Pancreas (tissue), 10 donors: ENCODE measurements at regions not wholly inside any gene's neighbourhood (a gene's known extent, or its start where the extent isn't known, plus 50 kb on each side); places are given as distances from the start of the nearest gene placed in this dataset.

Source experiments
- ATAC-seq, 4 donors: fragments of 200-7000 bp; cut with Tn5 transposase; one replicate each; pipeline versions ENCODE4 v1.8.0 to v1.9.1; 2020; ENCODE audit warnings: mild to moderate bottlenecking in 4 of 4, moderate library complexity in 4 of 4
- DNase-seq, 6 donors: peaks; one replicate each; pipeline ENCODE4 v3.0.0-alpha.2; 2020
- FAIRE-seq: peaks from 2 replicates; lab custom pipeline; 2012; peaks lifted over from hg19 to GRCh38; lab: Jason Lieb, UNC
- H3K27ac ChIP-seq, 4 donors: fragments of 200-600 bp; sonication (generic); 1 replicate in 3 of 4; 2 replicates in 1 of 4; pipeline versions ENCODE4 v1.5.0 to v1.8.0; 2020
- H3K27me3 ChIP-seq, 4 donors: fragments of 200-600 bp; one replicate each; pipeline ENCODE4 v1.8.0; 2021
- H3K36me3 ChIP-seq, 3 donors: fragments of 200-600 bp; sonication (generic) in 1 of 3; one replicate each; pipeline versions ENCODE4 v1.5.0 to v1.8.0; 2020 to 2021
- H3K4me1 ChIP-seq, 3 donors: fragments of 200-600 bp; one replicate each; pipeline ENCODE4 v1.8.0; 2021
- H3K4me3 ChIP-seq, 4 donors: fragments of 200-600 bp; sonication (generic) in 2 of 4; one replicate each; pipeline versions ENCODE4 v1.5.0 to v1.8.0; 2020 to 2021
- H3K9me3 ChIP-seq, 4 donors: fragments of 200-600 bp; one replicate each; pipeline ENCODE4 v1.8.0; 2021
- WGBS, 2 donors: extraction: QIAGEN DNeasy Blood & Tissue Kit; methylation state at CpG; one replicate each; pipeline ENCODE4 v1.1.7; 2013; 5-methylcytosine and 5-hydroxymethylcytosine counted together
- intact Hi-C, 3 donors: fragments of 100-400 bp; cut with DNase I; formaldehyde crosslinking; loops; one replicate each; pipeline versions ENCODE4 v1.11.1 to v1.14.2; 2022
- TF ChIP-seq, protein P1 (sequence below), 4 donors: fragments of 200-600 bp; sonication (generic) in 3 of 4; IDR thresholded peaks; one replicate each; pipeline versions ENCODE4 v1.5.0 to v1.8.0; 2021; ENCODE audit warnings: antibody characterized with exemption in 4 of 4
- donor health status: healthy with polysubstance abuse.
- donor health status: DM: no; HTN: no; CAD: no; lungs with moderate emphysema.
- donor health status: DM: no; HTN: no; CAD: no.
- donor health status: control.
- donor health status: control.
- donor health status: Bipolar disorder and iron deficiency.
- donor health status: DM: yes; HTN: yes; CAD: no.
- donor health status: DM: no; HTN: no; CAD: no.
- donor health status: DM: no; HTN: no; CAD: no.
- donor health status: DM: yes; HTN: yes; CAD: no.

GRCh38 chr7:115475761-115476385, 554.0 kb downstream of the MDFIC start:
- intact Hi-C loops: no loop called here
- no peak overlapping the region for H3K27ac ChIP-seq
- WGBS, 2 donors: 59 to 64% methylated on average over 14 of the region's 14 CpGs
- peaks cover 0 to 17% (median 7%) of the 10 kb centered on the region in 4 donors for H3K27me3 ChIP-seq
- H3K4me3 ChIP-seq: no peak overlapping the region
- H3K4me1 ChIP-seq: no peaks in the 10 kb centered on the region
- DNase-seq (no peak), ATAC-seq (peak in 3 of 4 donors; percentile 39 to 62 (median 51)), FAIRE-seq (no peak)
- no peaks in the 10 kb centered on the region for H3K9me3 ChIP-seq
- TF ChIP-seq, protein P1, sequence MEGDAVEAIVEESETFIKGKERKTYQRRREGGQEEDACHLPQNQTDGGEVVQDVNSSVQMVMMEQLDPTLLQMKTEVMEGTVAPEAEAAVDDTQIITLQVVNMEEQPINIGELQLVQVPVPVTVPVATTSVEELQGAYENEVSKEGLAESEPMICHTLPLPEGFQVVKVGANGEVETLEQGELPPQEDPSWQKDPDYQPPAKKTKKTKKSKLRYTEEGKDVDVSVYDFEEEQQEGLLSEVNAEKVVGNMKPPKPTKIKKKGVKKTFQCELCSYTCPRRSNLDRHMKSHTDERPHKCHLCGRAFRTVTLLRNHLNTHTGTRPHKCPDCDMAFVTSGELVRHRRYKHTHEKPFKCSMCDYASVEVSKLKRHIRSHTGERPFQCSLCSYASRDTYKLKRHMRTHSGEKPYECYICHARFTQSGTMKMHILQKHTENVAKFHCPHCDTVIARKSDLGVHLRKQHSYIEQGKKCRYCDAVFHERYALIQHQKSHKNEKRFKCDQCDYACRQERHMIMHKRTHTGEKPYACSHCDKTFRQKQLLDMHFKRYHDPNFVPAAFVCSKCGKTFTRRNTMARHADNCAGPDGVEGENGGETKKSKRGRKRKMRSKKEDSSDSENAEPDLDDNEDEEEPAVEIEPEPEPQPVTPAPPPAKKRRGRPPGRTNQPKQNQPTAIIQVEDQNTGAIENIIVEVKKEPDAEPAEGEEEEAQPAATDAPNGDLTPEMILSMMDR (IDR thresholded peaks at IDR 0.05): no peak
- no peaks in the 10 kb centered on the region for H3K36me3 ChIP-seq

DNA sequence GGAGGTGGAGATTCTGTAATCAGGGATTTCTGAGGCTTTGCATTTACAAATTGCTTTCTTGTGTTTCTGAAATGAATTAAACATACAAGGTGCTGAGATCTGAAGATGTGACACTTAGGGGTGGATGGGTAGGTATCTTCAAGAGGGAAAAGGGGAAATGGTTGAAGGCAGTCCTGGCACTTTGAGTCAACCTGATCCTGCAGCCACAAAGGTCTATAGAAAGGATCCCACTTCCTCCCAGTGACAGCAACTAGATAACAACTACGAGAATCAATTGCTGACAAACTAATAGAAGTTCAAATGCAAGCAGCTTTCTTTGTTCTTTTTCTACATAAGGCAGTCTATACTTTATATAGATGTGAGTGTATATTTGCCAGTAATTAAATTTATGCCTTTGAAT, 553.3 kb downstream of the MDFIC start:
- no peaks in the 10 kb centered on the region for H3K36me3 ChIP-seq
- no peak overlapping the region for H3K4me3 ChIP-seq
- H3K27me3 ChIP-seq: peaks cover 0 to 17% (median 7%) of the 10 kb centered on the region in 4 donors
- H3K27ac ChIP-seq: no peak overlapping the region
- 33 to 41% methylated on average over 1 of the region's 1 CpG for WGBS, 2 donors
- intact Hi-C loops: no loop called here
- no peak for FAIRE-seq
- DNase-seq: no peak
- H3K4me1 ChIP-seq: no peaks in the 10 kb centered on the region
- H3K9me3 ChIP-seq: no peaks in the 10 kb centered on the region
- TF ChIP-seq, protein P1 (IDR thresholded peaks at IDR 0.05): no peak
- no peak for ATAC-seq

DNA sequence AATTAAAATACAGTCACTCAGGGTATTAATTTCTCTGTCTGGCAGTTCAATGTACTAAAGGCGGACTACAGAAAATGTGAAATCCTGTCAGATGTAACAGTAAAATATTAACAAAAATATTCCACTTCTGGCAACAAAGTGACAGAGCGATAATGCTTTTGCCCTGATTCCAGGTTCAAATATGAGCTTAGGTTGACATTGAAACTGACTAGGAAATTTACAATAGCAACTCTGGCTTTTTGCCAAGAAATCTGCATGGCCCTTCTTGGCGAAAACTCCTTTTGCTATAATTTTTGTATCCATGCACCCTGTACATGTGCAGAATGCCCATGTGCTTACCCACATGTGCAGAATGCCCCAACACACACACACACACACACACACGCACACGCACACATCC, 552.2 kb downstream of the MDFIC start:
- Histone ChIP-seq H3K9me3 (no peaks in the 10 kb centered on the region), H3K27me3 (peaks cover 0 to 17% (median 7%) of the 10 kb centered on the region in 4 donors), H3K4me3 (no peak overlapping the region), H3K27ac (no peak overlapping the region), H3K4me1 (no peaks in the 10 kb centered on the region), H3K36me3 (no peaks in the 10 kb centered on the region)
- whole genome bisulfite sequencing, 2 donors: 73 to 80% methylated on average over 5 of the region's 5 CpGs
- FAIRE-seq (no peak), ATAC-seq (no peak), DNase-seq (no peak)
- intact Hi-C loops: no loop called here
- TF ChIP-seq, protein P1 (IDR thresholded peaks at IDR 0.05): no peak

DNA sequence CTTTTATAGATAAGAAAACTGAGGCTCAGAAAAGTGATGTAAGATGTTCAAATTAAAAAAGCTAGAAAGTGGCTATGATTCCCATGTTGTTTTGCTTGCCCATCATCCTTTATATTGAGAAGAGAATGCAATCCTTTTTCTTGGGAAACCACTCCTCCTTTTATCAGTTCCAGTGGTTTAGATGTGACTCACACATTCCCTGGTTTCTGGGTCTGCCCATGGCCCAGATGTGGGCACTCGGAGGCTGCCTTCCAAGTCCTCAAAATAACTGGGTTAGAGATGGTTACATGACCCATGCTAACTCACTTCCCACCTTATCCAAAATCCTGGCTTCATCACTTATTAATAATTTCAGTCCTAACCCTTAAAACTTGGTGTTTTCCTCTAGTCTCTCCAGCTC, 550.0 kb downstream of the MDFIC start:
- ATAC-seq: no peak
- no peak for DNase-seq
- intact Hi-C loops: no loop called here
- Histone ChIP-seq H3K36me3 (no peaks in the 10 kb centered on the region), H3K4me3 (no peak overlapping the region), H3K27me3 (peaks cover 0 to 5% (median 0%) of the 10 kb centered on the region in 4 donors), H3K27ac (no peak overlapping the region), H3K9me3 (no peaks in the 10 kb centered on the region), H3K4me1 (no peaks in the 10 kb centered on the region)
- FAIRE-seq: no peak
- TF ChIP-seq, protein P1 (IDR thresholded peaks at IDR 0.05): no peak
- 87 to 95% methylated on average over 1 of the region's 1 CpG for WGBS, 2 donors

DNA sequence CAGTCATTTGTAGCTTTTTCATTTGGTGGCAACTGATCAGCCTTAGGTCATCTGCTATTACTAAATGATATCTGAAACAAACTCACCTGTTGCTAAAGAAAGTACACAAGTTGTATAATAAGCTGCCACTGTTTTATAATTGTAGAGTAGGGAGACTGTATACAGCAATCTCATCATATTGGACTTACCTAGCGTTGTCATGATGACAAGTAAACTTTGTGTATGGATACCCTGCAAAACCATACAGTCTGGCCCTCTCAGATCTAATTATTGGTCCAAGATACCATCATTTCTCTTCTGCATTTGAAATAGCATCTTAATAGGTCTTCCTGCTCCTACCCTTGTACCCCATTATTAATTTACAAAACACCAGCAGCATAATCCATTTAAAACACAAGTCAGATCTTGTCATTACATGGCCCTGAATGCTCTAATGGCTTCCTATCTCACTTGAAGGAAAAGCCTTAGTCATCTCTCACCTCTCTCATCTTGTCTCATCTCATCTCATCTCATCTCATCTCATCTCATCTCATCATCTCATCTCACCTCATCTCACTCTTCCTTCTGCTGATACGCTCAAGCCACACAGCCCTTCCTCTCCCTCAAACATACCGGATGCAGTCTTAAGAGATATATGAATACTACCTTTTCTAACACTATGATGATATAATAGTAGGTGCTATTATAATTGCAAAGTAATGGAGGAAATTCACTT, 540.6 kb downstream of the MDFIC start:
- no peaks in the 10 kb centered on the region for H3K4me1 ChIP-seq

More for the DNA sequence above, 540.6 kb downstream of the MDFIC start:
- Histone ChIP-seq H3K27ac (no peak overlapping the region), H3K4me3 (no peak overlapping the region), H3K27me3 (no peaks in the 10 kb centered on the region), H3K36me3 (no peaks in the 10 kb centered on the region), H3K9me3 (no peaks in the 10 kb centered on the region)
- 92 to 100% methylated on average over 3 of the region's 3 CpGs for WGBS, 2 donors
- intact Hi-C loops: no loop called here
- FAIRE-seq: no peak
- TF ChIP-seq, protein P1 (IDR thresholded peaks at IDR 0.05): no peak
- ATAC-seq: no peak
- no peak for DNase-seq
